RPMI7951 (cell line): ENCODE measurements at regions not wholly inside any gene's neighbourhood (a gene's known extent, or its start where the extent isn't known, plus 50 kb on each side); places are given as distances from the start of the nearest gene placed in this dataset.
A peak's percentile ranks its signal among the peaks of the same experiment; 100 is the strongest.
"Not testable (repeated sequence)": the region's sequence is repeated elsewhere in the genome, so short reads cannot be mapped to it uniquely, and the experiment has no call there.

Source experiments
- DNase-seq: peaks from one replicate; pipeline ENCODE4 v3.0.0-alpha.2; 2012; ENCODE audit warnings: low read depth

- peak; percentile 84 for DNase-seq
Observed at GRCh38 chr12:115323223-115323905, 639.4 kb upstream of the TBX3 start.

DNA sequence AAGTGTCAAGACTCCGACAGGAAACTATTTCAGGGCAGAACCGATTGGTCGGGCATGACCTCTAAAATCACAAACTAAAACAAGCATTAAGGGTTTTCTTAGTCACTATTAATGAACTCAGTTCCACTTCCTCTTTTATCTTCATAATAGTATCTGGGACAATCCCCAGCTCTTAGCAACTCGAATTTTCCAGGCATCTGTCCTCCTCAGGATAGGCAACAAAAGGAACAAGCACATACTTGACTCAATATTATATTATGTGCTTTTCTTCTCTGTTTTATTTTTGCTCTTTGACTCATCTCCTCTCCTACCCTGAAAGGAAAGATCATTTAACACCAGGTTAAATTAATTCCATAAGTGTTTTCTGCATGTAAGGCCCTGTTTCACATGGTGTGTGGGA is 638.3 kb upstream of the TBX3 start:
- DNase-seq = peak; percentile 63

GRCh38 chr12:115320967-115321366 is 637.0 kb upstream of the TBX3 start:
- peak; percentile 64 for DNase-seq

DNA sequence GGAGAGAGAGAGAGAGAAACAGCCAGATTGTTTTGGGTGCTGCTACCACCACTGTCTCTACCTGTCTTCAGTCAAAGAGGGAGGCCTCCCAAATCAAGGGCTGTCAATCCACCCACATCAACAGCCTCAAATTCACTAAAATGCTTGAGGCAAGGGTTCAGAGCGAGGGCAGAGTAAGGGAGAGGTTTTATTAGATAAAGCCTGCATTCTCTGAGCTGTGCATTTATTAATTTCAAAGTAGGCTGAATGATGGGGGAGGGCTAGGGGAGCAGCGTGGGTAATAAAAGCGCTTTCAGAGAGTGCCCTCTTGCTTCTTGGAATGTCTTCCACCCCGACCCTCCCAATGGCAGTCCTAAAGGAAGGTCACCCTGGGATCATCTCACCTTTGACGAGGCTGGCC is 636.5 kb upstream of the TBX3 start:
- no peak for DNase-seq

DNA sequence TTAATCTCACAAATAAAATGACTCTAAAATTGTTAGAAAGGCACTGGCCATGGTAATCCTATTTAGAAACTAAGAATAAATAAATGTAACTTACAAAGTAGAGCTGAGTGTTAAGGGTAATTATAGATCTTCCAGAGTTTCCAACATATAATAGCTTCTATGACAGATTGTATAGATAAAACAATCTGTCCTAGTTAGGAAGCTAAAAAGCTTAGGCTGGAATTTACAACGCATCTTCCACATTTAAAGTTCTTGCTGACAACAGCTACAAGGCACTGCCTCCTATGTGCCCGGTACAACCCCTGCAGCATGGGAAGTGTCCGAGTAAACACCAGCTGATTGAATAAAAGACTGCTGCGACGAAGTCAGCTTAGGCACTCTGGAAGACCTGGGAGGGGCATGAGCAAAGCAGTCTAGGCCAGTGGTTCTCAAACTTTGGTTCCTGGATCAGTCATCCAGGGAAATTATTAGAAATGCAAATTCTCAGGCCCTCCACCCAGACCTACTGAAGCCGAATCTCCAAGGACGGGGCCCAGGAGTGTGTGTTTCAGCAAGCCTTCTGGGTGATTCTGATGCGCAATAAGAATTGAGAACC is 635.6 kb upstream of the TBX3 start:
- no peak for DNase-seq

DNA sequence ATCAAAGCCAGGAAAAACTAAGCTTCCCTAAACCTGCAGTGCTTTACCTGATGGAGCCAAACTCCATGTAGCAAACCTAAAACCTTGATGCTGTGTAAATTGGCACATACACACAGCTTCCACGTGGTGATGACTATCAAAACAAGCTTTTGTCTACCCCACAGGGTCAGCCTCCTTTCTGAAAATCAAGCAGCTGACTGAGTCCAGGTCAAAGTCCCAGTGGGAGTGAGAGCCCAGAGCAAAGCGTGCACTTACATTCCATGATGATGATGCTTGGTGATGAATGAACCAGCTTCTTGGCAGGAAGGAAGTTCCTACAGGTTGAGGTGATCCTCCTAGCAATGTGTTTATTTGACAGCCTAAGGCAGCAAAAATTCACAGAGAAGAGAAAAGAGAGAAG is 630.0 kb upstream of the TBX3 start:
- peak; percentile 63 for DNase-seq

DNA sequence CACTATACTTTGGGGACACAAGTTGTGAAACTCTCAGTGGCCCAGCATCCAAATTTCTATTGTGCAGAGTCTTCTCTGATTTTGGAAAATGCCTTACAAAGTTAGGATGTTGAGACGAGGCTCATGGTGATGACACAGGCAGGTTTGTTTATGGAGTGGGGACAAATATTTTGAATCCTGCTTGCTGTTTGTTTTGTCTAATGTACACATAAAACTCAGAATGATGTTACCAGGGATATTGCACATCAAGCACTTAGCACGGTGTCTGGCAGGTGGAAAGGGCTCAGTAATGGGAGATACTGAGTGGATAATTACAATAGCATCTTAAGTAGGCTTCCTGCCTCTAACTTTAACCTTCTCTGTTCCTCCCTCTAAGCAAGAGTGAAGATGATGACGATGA is 628.9 kb upstream of the TBX3 start:
- no peak for DNase-seq

GRCh38 chr12:115311875-115312274 is 627.9 kb upstream of the TBX3 start:
- no peak for DNase-seq

DNA sequence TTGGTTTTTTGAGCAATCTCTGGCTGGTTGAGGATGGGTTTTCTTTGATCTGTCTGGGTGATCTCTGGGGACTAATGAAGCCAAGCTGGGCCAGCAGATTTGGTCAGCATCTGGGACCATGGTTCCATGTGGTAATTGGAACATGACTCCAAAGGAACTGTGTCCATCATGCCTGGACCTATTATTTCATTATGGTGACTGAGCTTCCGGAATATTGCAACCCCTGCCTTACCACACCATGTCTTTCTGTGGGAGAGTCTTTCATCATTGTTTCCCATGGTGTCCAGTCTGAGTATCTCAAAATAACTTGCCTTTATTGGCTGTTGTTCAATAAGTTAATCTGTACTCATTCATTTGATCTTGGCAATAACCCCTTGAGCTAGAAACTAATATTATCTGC is 624.9 kb upstream of the TBX3 start:
- DNase-seq = no peak

DNA sequence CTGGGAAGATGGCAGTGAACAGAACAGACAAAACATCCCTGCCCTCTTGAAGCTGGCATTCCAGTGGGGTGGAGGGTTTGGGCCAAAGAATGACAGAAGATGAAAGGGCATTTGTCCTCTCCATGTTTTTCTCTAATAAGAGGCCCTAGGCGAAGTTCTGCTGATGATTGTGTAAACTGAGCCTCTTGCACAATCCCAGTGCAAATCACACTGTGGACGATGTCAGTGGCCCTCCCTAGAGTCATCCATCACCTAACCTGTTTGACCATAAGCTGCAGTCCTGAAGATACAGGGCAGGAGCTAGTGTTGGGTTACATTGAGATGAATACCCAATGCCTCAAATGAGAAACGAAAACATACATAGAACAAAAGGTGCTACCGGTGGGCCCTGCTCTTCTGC is 622.4 kb upstream of the TBX3 start:
- DNase-seq = no peak

GRCh38 chr12:115305867-115306266 is 621.9 kb upstream of the TBX3 start:
- DNase-seq = no peak

- DNase-seq = no peak
Observed at GRCh38 chr12:115305275-115305674, 621.3 kb upstream of the TBX3 start.

DNA sequence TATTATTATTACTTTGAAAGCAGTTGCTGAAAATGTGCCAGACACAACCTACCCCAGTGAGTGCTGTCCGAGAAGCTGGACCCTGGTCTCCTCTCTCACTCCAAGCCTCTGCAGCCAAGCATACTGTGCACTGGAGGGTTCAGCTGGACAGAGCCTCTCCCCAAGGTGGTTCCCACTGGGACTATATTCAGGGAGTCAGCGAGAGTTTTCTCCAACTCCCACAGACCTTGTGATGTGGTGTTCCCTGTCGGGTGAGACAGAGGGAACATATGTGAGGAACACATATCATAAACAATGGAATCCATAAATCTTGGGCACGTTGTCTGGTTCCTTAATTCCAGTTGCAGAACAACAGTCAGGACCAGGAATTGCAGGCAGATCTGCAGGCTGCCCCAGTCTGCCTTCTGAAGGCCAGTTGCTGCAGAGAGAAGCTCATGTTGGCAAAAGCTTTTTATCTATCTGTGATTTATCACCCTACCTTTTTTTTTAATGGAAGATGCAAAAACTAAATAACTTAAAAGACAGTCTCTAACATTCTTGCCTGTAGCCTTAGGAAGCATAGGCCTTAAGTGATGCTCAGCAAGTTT is 619.8 kb upstream of the TBX3 start:
- no peak for DNase-seq

- no peak for DNase-seq
Observed at GRCh38 chr12:115297445-115297844, 613.5 kb upstream of the TBX3 start.

DNA sequence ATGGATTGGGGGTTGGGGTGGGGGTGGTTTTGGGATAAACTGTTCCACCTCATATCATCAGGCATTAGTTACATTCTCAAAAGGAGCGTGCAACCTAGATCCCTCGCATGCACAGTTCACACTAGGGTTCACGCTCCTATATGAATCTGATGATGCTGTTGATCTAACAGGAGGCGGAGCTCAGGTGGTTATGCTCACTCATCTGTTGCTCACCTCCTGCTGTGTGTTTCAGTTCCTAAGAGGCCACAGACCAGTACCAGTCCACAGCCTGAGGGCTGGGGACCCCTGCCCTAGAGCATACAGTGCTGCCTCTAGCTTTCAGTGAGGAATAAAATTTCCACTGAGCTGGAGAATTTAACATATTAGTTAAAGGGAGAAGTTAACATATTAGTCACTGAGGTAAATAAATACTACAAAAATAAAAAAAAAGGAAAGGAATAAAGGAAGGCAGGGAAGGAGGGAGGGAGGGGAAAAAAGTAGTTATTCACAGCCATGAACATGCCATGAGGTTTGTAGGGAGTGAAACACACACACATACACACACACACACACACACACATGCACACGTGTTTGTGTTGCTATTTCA is 612.7 kb upstream of the TBX3 start:
- DNase-seq = no peak

DNA sequence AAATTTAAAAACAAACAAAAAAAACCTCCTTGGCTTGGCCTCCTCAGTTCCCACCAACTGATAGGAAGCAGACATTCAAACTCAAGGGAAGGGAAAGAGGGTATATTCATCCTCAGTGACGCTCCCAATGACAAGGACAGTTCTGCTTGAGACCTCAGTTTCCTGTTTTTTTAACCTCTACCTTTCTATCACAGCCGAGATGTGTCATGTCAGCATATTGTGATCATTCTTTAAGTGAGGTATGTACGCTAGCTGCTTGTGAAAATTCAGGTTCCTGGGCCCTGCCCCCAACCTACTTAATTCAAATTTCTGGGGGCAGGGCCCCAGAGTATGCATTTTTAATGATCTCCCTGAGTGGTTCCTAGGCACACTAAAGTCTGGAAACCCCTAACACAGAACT is 611.9 kb upstream of the TBX3 start:
- DNase-seq = no peak

DNA sequence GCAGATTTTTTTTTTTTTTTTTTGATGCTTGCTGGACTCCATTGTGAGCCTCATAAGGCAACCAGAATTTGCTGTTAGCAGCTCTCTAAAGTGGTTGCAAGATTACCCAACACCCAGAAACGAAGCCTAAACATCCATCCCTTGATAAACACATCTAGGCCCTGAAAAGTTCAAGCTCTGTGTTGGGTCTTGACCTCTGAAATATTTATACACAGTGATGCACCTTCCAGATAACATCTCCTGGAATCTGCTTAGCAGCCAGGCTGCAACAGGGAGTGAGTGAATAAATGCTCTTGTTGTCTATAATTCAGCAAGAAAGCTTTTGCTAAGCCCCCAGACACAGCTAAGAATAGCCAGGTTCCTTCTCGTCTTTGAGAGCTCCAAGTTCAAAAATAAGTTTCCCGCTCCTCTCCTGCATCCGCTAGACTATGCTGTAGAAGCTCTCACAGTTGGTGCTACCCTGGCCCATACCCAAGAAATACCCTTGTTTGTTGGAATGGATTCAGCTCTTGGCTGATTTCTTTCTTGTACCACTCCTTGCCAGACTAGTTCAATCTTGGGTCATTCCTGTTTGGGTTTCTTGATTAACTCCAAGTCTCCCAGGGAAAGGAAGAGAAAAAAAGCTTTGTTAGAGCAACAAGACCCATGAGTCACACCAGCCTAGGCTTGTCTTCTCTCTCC is 610.6 kb upstream of the TBX3 start:
- DNase-seq = peak; percentile 7

- not testable (repeated sequence) for DNase-seq
Observed at GRCh38 chr12:115285429-115285828, 601.5 kb upstream of the TBX3 start.

GRCh38 chr12:115273456-115273855 is 589.5 kb upstream of the TBX3 start:
- DNase-seq = no peak

GRCh38 chr12:115268451-115268850 is 584.5 kb upstream of the TBX3 start:
- no peak for DNase-seq

DNA sequence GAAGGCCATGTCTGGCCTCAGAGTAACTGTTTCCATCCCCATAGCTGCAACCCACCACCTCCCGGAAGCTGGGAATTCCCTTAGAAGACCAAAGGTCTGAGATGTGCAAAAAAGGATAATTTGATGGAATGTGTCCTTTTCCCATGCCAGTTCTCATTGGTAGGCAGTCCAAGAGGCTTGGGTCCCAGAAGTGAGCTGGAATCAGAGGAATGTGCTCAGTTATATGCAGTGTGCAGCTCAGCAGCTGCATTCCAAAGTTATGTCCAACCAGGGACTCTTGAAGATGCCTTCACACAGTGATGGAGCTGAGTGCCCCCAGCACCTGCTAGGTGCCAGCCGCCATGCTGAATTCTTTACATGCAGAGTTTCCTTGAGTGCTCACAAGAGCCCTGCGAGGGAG is 583.9 kb upstream of the TBX3 start:
- DNase-seq = no peak

DNA sequence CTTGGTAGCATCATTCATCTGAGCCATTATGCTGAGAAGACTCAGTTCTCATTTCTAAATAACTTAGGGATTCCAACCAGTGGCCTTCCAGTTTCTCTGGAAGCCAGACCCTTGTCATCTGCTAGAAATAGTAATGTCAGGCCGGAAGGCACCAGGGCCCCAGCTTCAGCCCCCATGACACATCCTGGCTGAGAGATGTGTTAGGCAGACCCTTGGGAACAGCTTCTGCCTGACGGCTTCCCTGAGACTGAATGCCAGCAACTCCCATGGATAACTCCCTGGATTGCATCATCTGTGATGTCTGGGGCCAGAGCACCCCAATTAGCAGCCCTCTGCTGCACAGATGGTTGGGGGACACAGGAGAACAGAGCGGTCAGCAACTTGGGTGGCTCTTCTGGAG is 583.5 kb upstream of the TBX3 start:
- no peak for DNase-seq

GRCh38 chr12:115264605-115265004 is 580.6 kb upstream of the TBX3 start:
- DNase-seq = no peak
